ENCODE measurements at regions not wholly inside any gene's neighbourhood (a gene's known extent, or its start where the extent isn't known, plus 50 kb on each side); places are given as distances from the start of the nearest gene placed in this dataset.

DNA sequence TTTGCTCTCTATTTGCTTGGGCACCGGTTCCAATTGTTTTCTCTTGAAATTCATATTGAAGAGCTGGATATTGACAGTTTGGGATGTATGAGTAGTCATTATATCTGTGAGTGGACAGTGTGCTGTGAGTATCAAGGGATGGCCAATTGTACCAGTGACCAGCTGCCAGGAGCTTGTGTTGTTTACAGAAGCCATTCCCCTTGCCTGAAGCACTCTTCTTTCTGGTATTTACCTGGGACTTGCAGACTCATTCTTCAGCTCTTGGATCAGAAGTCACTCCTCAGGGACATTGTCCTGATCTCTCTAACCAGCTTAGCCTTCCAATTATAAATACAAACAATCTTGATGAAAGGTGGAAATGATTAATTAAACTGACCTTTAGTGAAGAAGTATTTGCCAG lies 438.3 kb upstream of the LRATD1 start:
- intact Hi-C loops (cut with micrococcal nuclease; ENCODE audit: unreplicated experiment) = no loop called here

GRCh38 chr2:14197293-14197692 lies 435.2 kb upstream of the LRATD1 start:
- H3K27ac ChIP-seq (ENCODE audit: low read depth, low read length, poor library complexity, severe bottlenecking) = no peak overlapping the region
- intact Hi-C loops (cut with micrococcal nuclease; ENCODE audit: unreplicated experiment) = no loop called here
- H2AFZ ChIP-seq (ENCODE audit: low read length) = no peak overlapping the region
- BruUV-seq (replicated peaks) = no TSS peak
- H3K4me2 ChIP-seq (ENCODE audit: low read length) = no peak overlapping the region
- ChIA-PET CTCF (ENCODE audit: unreplicated experiment) (no interaction called here), POLR2A (no interaction called here)
- H3K9me3 ChIP-seq (ENCODE audit: low read length) = no peaks in the 10 kb centered on the region
- TF ChIP-seq EZH2phosphoT487 (IDR thresholded peaks at IDR 0.05; ENCODE audit: borderline replicate concordance, low read depth, low read length) = no peak
- TF ChIP-seq, protein P1, sequence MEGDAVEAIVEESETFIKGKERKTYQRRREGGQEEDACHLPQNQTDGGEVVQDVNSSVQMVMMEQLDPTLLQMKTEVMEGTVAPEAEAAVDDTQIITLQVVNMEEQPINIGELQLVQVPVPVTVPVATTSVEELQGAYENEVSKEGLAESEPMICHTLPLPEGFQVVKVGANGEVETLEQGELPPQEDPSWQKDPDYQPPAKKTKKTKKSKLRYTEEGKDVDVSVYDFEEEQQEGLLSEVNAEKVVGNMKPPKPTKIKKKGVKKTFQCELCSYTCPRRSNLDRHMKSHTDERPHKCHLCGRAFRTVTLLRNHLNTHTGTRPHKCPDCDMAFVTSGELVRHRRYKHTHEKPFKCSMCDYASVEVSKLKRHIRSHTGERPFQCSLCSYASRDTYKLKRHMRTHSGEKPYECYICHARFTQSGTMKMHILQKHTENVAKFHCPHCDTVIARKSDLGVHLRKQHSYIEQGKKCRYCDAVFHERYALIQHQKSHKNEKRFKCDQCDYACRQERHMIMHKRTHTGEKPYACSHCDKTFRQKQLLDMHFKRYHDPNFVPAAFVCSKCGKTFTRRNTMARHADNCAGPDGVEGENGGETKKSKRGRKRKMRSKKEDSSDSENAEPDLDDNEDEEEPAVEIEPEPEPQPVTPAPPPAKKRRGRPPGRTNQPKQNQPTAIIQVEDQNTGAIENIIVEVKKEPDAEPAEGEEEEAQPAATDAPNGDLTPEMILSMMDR (conservative IDR thresholded peaks at IDR 0.05; ENCODE audit: low read length) = no peak
- no peak overlapping the region for H3K4me3 ChIP-seq (ENCODE audit: low read depth, low read length, poor library complexity, severe bottlenecking)
- no peak for DNase-seq (ENCODE audit: low spot score)
- H4K20me1 ChIP-seq (ENCODE audit: insufficient read depth, low read length) = no peaks in the 10 kb centered on the region
- H3K79me2 ChIP-seq (ENCODE audit: insufficient read depth, low read depth, low read length) = no peaks in the 10 kb centered on the region
- H3K9me2 ChIP-seq (ENCODE audit: insufficient read depth, low read length) = no peaks in the 10 kb centered on the region; the same call in 1 of the 2 replicates
- H3K4me1 ChIP-seq (ENCODE audit: insufficient read depth, low read length, poor library complexity, severe bottlenecking) = no peaks in the 10 kb centered on the region
- no peaks in the 10 kb centered on the region for H3K36me3 ChIP-seq (ENCODE audit: insufficient read depth, low read length)

More for the DNA sequence above, 438.3 kb upstream of the LRATD1 start:
- Histone ChIP-seq H3K4me2 (ENCODE audit: low read length) (no peak overlapping the region), H3K4me1 (ENCODE audit: insufficient read depth, low read length, poor library complexity, severe bottlenecking) (no peaks in the 10 kb centered on the region), H3K4me3 (ENCODE audit: low read depth, low read length, poor library complexity, severe bottlenecking) (no peak overlapping the region), H4K20me1 (ENCODE audit: insufficient read depth, low read length) (no peaks in the 10 kb centered on the region), H3K36me3 (ENCODE audit: insufficient read depth, low read length) (no peaks in the 10 kb centered on the region), H3K27ac (ENCODE audit: low read depth, low read length, poor library complexity, severe bottlenecking) (no peak overlapping the region), H3K9me2 (ENCODE audit: insufficient read depth, low read length) (no peaks in the 10 kb centered on the region; the same call in 1 of the 2 replicates), H2AFZ (ENCODE audit: low read length) (no peak overlapping the region), H3K79me2 (ENCODE audit: insufficient read depth, low read depth, low read length) (no peaks in the 10 kb centered on the region), H3K9me3 (ENCODE audit: low read length) (no peaks in the 10 kb centered on the region)
- CTCF ChIA-PET (ENCODE audit: unreplicated experiment) = no interaction called here
- BruUV-seq (replicated peaks) = no TSS peak
- POLR2A ChIA-PET = no interaction called here
- no peak for DNase-seq (ENCODE audit: low spot score)
- TF ChIP-seq EZH2phosphoT487 (IDR thresholded peaks at IDR 0.05; ENCODE audit: borderline replicate concordance, low read depth, low read length) = no peak
- TF ChIP-seq, protein P1 (conservative IDR thresholded peaks at IDR 0.05; ENCODE audit: low read length) = no peak

DNA sequence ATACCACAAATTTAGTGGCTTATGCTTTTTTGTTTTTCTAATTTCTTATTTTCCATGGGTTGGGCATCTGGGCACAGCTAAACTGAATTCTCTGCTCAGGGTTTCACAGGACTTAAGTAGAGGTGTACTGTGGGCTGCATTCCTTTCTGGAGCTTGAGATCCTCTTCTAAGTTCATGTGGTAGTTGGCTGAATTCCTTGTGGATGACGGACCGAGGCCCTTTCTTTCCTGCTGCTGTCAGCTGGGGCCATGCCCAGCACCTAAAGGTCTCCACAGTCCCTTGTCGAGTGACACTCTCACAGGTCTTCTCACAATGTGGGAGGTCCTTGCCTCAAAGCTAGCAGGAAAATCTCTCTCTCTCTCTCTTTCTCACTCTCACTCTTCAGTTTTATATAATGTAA lies 433.5 kb upstream of the LRATD1 start:
- no peak for DNase-seq (ENCODE audit: low spot score)
- CTCF ChIA-PET (ENCODE audit: unreplicated experiment) = no interaction called here
- TF ChIP-seq, protein P1 (conservative IDR thresholded peaks at IDR 0.05; ENCODE audit: low read length) = no peak
- TF ChIP-seq EZH2phosphoT487 (IDR thresholded peaks at IDR 0.05; ENCODE audit: borderline replicate concordance, low read depth, low read length) = no peak
- Histone ChIP-seq H4K20me1 (ENCODE audit: insufficient read depth, low read length) (no peaks in the 10 kb centered on the region), H3K9me3 (ENCODE audit: low read length) (no peaks in the 10 kb centered on the region), H3K36me3 (ENCODE audit: insufficient read depth, low read length) (no peaks in the 10 kb centered on the region), H3K4me2 (ENCODE audit: low read length) (no peak overlapping the region), H3K4me3 (ENCODE audit: low read depth, low read length, poor library complexity, severe bottlenecking) (no peak overlapping the region), H3K27ac (ENCODE audit: low read depth, low read length, poor library complexity, severe bottlenecking) (no peak overlapping the region), H2AFZ (ENCODE audit: low read length) (no peak overlapping the region), H3K9me2 (ENCODE audit: insufficient read depth, low read length) (no peaks in the 10 kb centered on the region; the same call in 1 of the 2 replicates), H3K79me2 (ENCODE audit: insufficient read depth, low read depth, low read length) (no peaks in the 10 kb centered on the region), H3K4me1 (ENCODE audit: insufficient read depth, low read length, poor library complexity, severe bottlenecking) (no peaks in the 10 kb centered on the region)
- POLR2A ChIA-PET = interaction anchor here (0.6 kb wide), 1 partner anchor 9 kb away, joined by 3 read pairs; no protein-coding TSS in a partner anchor
- no TSS peak for BruUV-seq (replicated peaks)
- intact Hi-C loops (cut with micrococcal nuclease; ENCODE audit: unreplicated experiment) = no loop called here
